Tibial nerve (tissue), 4 donors: ENCODE measurements at regions not wholly inside any gene's neighbourhood (a gene's known extent, or its start where the extent isn't known, plus 50 kb on each side); places are given as distances from the start of the nearest gene placed in this dataset.

ENCODE experiments used
- CTCF ChIP-seq, 5 experiments: fragments of 200-600 bp in 3 of 5; fragments of 450-650 bp in 2 of 5; sonication (generic) in 3 of 5; IDR thresholded peaks; one replicate each; pipeline ENCODE4 v1.5.1; 2016 to 2019; ENCODE audit warnings: antibody characterized with exemption in 5 of 5, mild to moderate bottlenecking in 3 of 5, moderate library complexity in 2 of 5
- EP300 ChIP-seq, 2 donors: sonication (generic); formaldehyde crosslinking; IDR thresholded peaks; one replicate each; pipeline ENCODE4 v1.6.1; 2017; ENCODE audit warnings: antibody characterized with exemption in 2 of 2, mild to moderate bottlenecking in 1 of 2

- no peak for TF ChIP-seq CTCF (IDR thresholded peaks at IDR 0.05)
- no peak for TF ChIP-seq EP300 (IDR thresholded peaks at IDR 0.05)
Measured at GRCh38 chr5:27308153-27308552, 269.8 kb upstream of the CDH9 start.
